ELR (cell line): ENCODE measurements at regions not wholly inside any gene's neighbourhood (a gene's known extent, or its start where the extent isn't known, plus 50 kb on each side); places are given as distances from the start of the nearest gene placed in this dataset.

ENCODE experiments used
- DNase-seq: peaks from one replicate; pipeline ENCODE4 v3.0.0-alpha.2; 2015; ENCODE audit warnings: low read depth

DNA sequence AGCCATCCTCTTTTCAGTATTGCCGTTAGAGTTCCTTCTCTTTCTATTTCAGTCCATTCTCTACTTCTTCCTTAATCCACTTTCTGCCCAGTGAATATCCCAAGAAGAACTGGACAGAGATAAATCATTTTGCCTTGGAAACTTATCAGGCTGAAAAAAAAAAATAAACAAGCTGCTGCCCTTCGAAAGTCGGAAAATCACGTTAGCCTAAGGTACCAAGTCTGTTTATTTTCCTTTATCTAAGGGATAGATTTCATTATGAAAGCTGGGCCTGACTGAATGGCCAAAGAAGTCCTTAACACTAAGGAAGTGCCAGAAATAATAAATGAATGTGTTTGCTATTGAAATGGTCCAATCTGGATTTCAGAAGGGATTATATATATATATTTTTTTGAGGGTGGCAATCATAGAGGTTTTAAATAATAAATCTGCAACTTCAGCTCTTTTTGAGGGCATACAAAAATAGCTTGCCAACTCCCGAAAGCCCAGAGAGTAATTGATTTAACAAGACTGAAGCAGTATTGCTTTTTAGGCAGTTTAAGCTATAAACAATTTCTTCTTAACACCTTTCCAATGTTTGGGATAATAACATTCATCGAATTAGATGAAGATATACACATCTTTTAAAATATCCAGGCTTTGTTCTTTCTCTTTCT is 127.0 kb upstream of the STMND1 start:
- no peak for DNase-seq

DNA sequence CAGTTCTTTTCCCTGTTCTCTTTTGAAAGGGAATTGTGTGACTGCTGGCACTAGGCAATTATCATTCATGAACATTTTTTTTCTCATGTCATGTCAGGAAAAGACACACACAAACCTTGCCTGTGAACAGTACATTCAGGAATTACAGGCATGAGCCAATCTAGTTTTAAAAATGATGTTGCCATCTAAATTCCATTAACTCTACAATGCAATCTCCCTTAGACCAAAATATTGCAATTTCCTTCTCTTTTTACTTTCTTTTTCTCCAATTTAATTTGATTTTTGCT is 127.5 kb upstream of the STMND1 start:
- DNase-seq, result no peak

DNA sequence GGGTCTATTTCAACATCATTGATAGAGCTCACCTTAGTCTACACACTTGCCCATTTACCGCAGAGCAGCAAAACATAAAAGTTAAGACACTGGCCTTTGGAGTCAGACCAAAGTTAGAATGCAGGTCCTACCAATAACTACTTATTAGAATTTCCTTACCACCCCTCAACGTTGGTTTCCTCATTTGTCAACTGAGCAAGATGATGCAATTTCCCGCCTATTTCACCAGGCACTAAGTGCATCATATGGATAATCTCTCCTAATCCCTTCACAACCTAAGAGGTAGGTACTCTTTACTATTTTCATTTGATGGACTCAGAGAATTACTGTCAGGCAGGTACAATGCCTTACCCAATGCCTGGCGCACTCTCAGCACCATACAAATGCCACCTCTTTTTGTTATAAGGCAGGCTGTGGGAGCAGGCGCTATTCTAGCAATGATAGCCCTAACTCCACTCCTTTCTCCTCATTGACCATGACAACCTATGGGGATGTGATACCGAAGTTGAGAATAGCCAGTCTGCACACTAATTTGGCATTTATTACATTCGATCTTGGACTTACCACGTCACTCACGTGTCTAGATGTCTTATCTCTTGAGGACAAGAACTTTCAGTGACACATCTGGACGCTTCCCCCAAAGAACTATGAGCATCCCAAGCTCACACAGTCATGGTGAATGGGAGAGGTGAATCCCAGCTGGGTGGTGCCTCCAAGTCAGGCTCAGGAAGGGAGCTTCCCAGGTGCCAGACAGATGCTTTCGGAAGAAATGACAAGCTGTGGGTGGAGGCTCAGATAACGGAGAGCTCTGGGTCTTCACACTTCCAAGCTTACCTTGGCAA is 128.1 kb upstream of the STMND1 start:
- no peak for DNase-seq

DNA sequence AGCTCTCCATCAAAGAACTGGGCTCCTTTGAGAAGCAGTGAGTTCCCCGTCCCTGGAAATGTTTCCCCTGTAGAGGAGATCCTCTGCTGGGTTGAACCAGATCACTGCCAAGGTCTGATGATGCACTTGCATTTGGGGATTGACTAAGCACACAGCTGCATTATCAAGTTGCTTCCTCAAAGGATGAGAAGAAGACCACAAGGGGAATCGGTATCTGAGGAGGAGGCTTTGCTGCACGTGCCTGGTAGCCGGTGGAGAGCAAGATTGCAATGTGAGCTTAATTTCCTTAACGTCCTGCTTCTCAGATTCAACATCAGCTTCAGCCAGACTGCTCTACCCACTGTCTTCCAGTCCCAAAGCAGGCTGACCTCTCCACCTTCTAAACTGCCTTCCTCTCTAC is 128.8 kb upstream of the STMND1 start:
- DNase-seq, result no peak

DNA sequence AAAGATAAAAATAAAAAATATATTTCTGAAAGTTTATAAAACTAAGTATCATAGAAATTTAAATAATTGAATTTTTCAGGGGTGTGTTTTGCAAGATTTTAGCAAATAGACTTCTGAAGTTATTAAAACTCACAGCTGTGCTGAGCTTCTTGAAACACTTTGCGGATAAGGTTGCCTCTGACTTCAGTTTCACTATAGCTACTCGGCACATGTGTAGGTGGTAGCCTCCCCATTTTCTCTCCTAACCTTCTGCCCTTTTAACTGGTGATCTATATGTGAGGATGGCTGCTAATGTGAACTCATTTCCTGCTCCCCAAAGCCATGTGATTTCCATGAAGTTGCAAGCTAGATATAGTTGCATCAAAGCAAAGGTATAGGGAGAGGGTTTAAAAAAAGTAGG is 129.3 kb upstream of the STMND1 start:
- no peak for DNase-seq

DNA sequence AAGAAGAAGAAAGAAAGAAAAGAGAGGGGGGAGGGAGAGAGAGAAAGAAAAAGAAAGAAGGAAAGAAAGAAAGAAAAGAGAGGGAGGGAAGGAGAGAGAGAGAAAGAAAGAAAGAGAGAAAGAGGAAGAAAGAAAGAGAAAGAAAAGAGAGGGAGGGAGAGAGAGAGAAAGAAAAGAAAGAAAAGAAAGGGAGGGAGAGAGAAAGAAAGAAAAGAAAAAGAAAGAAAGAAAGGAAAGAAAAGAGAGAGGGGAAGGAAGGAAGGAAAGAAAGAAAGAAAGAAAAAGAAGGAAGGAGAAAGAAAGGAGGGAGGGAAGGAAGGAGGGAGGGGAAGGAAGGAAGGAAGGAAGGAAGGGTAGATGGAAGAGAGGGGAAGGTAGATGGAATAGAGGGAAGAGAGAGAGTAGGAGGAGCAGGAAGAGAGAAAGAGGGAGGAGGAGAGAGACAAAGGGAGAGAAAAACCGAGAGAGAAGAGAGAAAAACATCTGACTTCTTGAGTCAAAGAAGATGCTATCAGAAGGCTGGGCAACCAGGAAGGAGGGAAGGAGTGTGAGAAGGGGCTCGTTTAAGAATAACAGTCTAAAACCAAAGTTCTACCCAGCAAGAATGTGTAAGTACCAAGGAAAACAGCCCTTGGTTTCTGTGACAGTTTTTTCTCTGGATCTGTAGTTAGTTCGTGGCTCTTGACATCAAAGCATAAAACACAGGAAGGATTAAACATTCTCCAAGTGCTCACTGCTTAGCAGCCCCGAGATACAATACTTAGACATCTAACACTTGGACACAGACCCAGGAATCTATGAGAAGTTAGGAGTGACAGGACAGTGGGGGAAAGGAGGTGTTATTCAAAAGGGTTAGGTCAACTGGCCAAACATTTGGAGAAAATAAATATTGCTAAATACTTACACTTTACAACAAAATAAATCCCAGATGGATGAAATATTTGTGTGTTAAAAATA is 131.9 kb upstream of the STMND1 start:
- DNase-seq, result no peak

DNA sequence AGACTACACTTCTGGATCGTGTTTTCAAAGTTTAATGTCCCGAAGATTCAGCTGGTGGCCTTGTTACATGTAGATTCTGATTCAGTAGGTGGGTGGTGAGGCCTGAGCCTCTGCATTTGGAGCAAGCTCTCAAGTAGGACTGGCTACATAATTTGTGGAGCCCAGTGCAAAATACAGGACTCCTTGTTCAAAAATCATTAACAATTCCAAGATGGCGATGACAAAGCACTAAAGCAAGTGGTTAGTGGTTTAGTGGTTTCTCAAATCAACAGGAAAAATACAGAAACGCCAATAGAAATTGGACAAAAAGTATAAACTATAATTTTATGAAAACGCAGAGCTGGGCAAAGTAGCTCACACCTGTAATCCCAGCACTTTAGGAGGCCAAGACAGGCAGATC is 133.7 kb upstream of the STMND1 start:
- DNase-seq, result no peak

DNA sequence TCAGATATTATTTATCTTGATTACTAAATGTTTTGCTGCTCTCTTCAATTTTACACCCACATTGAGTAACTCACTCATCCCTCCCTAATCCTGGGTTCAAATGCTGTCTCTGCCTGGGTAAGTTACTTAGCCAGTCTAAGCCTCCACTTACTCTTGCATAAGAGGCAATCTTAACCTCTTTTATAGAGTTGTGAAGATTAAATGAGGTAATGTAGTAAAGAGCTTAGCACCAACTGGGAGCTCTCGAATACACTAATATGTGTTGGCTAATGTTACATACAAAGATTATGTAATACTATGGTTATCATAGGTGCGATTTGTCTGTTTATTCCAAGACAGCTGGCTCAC is 134.4 kb upstream of the STMND1 start:
- DNase-seq, result no peak

DNA sequence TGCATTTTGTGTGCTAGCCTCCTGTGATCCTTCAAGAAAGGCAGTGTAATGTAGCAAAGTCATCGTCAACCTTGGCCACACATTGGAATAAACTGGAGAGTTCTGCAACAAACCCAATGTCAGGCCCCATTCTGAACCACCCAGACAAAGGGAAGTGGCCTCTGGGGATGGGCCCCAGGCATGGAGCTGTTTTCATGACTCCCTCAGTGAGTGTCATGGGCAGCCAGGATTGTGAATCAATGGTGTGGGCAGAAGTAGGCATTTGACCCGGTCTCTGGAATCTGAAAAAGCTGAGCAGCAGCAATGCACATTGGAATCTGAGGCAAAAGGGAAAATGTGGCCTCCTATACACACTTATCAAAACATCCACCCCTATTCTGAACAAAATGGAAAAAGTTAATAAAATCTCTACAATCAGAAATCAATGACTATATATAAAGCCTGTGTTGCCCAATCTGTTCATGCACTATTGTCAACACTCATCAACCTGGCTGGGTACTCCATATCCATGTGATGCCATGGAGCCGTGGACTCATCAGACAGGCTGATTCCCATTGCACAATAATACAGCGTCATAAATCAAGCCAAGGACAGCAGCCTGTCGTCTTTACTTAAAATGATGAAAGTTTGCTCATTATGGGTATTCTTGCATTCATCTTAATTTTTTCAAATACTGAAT is 134.9 kb upstream of the STMND1 start:
- no peak for DNase-seq

DNA sequence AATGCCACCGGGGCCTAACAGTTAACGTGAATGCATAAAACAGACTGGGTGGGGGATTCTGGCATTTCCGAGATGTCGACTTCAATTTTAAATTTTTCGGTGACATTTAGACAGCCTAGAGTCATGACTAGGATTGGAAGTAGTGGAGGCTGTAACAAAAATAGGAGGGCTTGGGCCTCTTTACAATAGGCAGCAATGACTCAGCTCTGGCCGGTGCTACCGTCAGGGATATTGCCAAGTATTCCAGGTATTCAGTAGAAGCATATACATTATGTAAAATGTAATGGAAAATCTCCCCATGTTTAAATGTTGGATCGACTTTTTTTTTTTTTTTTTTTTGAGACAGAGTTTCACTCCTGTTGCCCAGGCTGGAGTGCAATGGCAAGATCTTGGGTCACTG is 136.2 kb upstream of the STMND1 start:
- peak; percentile 6 for DNase-seq

DNA sequence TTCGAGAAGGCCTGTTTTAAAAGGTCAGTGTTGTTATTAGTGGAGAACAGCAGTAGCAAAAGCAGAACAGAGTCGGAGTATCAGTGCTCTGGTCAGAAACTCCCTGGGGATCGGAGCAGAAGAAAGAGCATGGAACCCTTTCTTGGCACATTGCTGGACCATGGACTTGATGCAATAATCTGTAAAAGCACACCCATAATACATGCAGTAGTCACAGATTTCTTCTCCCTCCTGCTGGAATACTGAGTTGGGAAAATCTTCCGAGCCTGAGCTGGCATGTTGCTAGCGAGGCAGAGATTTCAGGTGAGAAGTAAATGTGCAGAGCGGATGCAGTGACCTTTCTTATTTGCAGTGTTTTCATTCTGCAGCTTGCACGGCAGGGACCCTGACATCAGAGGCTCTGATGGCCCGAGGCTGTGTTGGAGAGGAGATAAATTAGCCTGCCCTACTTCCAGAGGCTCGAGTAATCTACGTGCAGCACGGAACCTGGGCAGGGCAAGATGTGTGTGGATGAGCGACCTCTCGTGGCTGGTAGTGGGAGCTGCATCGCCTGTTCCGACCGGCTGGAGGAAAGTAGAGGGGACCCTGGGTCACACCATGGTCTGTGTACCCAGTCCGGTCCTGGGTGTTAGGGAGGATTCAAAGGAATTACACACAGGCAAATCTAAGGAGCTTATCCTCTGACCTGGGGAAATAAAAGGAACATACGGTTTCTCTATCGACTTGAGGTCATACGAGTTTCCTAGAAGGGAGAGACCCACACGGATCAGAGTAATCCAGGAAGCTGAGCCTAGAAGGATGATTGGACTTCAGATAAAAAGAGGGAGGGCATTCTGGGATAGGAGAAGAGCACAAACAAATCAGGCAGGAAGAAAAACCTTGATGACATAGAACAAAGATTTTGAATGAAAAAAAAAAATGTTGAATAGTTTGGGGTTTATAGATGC is 137.0 kb upstream of the STMND1 start:
- peak; percentile 84 for DNase-seq

DNA sequence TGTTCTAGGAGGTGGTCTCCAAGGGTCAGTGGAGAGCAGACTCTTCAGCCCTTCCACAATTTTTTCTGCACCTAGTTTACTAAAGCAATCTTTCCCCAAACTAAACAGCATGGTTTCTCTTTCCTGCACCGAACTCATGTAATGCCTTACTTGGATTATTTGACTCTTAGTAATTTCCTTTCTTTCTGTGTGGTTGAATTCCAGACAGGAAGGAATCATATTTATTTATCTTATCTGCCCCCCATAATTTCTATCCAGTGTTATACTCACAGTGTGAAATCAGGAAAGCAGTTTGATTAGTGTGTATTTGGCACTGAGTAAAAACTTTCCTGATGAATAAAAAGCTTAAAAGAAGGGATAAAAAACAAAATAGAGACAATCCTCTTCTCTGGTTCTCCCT is 140.3 kb upstream of the STMND1 start:
- peak; percentile 69 for DNase-seq

DNA sequence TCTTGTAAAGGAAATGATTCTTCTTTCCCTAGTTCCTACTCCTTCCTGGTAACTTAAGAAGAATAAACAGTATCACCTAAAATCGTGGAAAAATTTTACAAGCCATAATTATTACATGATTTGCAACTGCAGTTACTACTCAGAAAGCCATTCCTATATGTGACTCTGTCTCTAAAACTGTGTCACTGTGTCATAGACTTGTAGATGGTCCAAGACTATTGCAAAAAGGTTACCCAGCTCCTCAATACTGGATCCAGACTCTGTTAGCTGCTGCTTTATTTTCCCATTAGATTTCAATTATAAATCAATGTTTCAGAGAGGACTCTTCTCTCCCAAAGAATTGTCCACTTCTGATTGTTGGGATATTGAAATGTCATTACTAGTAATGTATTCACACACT is 142.1 kb upstream of the STMND1 start:
- DNase-seq, result no peak

DNA sequence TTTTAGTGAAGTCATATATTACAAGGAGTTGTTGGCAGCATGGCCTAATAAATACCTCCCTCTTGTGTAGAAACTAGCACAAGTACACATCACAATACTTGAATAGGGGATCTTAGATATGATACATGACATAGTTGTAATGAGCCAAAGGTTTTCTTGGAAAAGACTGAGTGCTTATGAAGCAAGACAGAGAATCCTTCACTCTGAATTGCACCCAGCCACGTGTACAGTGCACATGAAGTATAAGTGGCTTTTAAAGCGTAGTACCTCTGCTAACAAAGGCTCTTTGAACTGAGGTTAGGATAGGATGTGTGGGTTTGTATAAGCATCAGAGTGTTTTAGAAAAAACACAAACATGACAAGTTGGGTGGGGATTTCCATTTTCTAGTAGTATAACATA is 145.5 kb upstream of the STMND1 start:
- no peak for DNase-seq

DNA sequence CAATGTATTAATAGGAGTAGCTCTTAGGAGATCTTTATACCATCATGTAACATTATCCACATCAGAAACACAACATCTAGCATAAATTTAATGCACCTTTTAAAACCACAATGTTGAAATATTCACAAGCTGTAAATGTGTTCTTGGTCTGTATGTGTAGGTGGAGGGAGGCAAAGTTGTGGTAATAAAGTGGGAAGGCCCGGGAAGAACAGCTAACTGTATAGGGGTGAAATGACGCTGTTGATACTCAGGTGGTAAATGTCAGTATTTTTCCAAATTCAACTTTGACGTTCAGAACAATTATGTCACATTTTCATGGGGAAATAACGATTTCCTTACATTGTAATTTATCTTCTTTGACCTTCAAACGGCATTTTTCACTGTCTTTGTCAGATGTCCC is 146.0 kb upstream of the STMND1 start:
- DNase-seq, result no peak

DNA sequence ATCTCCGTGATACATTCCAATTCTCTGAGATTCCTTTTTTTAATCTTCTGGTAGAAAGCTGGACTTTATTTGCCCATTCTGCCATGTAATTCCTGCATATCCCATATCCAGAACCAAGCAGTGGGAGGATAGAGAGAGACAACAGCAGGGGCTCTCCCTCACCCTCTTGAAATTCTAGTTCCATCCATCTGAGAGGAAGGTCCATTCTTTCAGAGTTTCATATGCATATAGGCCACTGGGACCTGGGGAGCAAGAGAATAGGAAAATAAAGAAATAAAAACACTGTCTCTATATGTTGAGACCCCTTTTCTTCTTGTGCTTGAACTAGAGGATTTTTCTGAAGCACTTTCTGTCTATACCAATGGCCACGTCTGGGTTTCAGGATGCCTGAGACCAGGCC is 147.9 kb upstream of the STMND1 start:
- no peak for DNase-seq

DNA sequence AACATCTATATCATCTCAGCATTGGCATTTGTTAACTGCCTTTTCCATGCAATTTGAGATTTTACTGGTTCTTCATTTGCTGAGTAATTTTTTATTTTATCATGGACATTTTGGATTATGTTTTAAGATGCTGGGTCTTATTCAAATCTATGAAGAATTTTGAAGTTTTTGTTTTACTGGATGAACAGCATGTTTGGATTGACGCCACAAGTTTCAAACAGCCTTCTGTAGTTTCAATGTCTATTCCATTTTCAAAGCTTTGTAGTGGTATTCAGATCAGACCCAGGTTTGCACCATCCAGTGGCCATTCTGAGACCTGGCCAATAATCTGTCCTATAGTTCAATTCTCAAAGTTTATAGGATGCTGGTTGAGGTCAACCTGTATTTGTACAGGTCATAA is 148.4 kb upstream of the STMND1 start:
- peak; percentile 3 for DNase-seq

DNA sequence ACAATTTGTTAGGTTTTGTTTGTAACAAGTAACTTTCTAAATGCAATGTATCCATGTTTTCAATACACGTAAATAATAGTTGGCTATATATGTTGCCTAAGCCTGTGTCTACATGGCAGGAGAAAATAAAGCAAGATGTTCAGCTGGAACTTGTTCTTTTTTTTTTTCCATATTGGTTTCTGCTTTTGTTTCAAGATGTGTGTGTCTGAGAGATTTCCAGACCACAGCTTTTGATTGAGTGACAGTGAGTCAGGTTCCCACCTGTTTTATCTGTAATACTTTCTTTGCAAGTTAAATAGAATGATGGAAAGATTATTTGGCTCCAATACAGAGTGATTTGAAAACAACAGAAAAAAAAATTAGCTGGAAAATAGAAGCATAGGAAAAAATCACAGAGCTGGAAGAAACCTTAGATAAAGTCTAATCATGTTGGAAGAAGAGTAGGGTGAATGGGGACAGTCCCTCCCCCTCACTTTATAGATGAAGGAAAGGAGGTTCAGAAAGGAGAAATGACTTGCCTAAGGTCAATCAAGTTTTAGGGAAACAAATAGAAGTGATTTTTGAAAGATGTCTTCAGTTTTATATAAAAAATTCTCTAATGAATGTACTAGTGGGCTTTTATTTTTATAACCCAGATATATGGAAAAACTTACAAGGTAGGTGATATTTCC is 150.9 kb upstream of the STMND1 start:
- no peak for DNase-seq

DNA sequence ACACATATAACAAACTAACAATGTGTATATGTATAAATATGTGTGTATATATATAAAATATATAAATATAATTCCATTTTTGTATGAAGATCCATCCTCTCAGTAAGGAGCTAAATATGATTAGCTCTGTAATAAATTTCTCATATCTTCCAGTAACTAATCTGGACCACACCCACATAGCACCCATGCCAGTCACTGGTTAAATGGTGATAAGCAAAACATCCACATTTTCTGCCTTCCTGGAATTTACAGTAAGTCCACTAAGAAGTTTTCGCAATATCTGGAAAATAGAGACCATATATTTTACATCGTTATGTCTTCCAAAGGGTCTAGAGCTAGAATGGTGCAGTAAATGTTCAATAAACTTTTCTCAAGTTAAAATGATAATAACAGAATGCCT is 151.5 kb upstream of the STMND1 start:
- DNase-seq, result no peak

DNA sequence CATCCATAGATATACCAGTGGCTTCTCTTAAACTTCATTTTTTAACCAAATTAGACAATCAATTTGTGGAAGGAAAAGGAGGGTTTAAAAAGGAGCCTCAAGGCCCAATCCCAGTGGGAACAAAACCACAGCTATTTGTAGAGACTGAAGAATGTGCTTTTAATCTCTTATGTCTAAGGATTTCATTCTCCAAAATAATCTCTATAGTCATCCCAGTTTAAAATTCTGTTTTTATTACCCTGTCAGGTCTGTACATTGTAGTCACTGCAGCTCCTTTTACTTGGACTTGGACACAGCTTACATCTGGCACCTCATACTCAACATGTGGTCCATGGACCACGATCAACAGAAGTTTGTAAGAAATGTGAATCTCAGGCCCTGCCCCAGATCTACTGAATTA is 152.1 kb upstream of the STMND1 start:
- DNase-seq, result no peak

DNA sequence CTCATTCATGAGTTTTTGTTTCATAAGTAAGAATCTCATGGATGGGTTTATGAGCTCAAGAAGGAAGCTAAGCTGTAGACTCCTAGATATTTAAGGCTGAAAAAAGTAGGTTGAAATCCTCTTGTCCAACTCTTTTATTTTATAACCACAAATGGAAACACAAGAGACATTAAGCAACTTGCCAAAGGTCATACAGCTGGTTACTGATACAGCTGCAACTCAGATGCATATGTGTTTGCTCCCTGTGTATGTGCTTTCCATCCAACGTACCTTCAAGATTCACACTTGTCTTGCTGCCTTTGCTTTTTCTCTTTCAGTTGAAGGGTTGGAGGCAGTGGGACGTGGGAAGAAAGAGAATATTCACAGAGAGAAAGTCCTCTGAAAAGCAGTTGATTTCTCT is 153.5 kb upstream of the STMND1 start:
- DNase-seq, result no peak
